Spleen (tissue), 11 donors: ENCODE measurements at regions not wholly inside any gene's neighbourhood (a gene's known extent, or its start where the extent isn't known, plus 50 kb on each side); places are given as distances from the start of the nearest gene placed in this dataset.
"Not testable (repeated sequence)": the region's sequence is repeated elsewhere in the genome, so short reads cannot be mapped to it uniquely, and the experiment has no call there.

Experiments used
- DNase-seq: peaks from one replicate; pipeline ENCODE4 v3.0.0-alpha.2; 2020
- H3K27ac ChIP-seq, 8 donors: fragments of 200-600 bp; sonication (generic) in 7 of 8; 1 replicate in 4 of 8; 2 replicates in 4 of 8; pipeline versions ENCODE4 v1.5.0 to v1.8.0; 2016 to 2021; ENCODE audit warnings: inconsistent platforms in 4 of 8, mild to moderate bottlenecking in 4 of 8, moderate library complexity in 1 of 8
- H3K27me3 ChIP-seq, 7 donors: fragments of 200-600 bp; sonication (generic) in 6 of 7; replicated peaks in 1 of 7; 1 replicate in 4 of 7; 2 replicates in 3 of 7; pipeline versions ENCODE4 v1.5.0 to v1.8.0; 2016 to 2021; ENCODE audit warnings: inconsistent platforms in 3 of 7, mild to moderate bottlenecking in 1 of 7
- H3K36me3 ChIP-seq, 6 donors: fragments of 200-600 bp; sonication (generic) in 5 of 6; 1 replicate in 4 of 6; 2 replicates in 2 of 6; pipeline versions ENCODE4 v1.5.0 to v1.8.0; 2016 to 2021; ENCODE audit warnings: inconsistent platforms in 2 of 6
- H3K4me1 ChIP-seq, 6 donors: fragments of 200-600 bp; sonication (generic) in 5 of 6; 1 replicate in 3 of 6; 2 replicates in 3 of 6; pipeline versions ENCODE4 v1.5.0 to v1.8.0; 2016 to 2021; ENCODE audit warnings: inconsistent platforms in 3 of 6
- H3K4me3 ChIP-seq, 8 donors: fragments of 200-600 bp; sonication (generic) in 7 of 8; 1 replicate in 4 of 8; 2 replicates in 4 of 8; pipeline versions ENCODE4 v1.5.0 to v1.8.0; 2016 to 2021; ENCODE audit warnings: inconsistent platforms in 4 of 8, mild to moderate bottlenecking in 4 of 8, moderate library complexity in 2 of 8
- H3K9me3 ChIP-seq, 8 donors: fragments of 200-600 bp; sonication (generic) in 7 of 8; 1 replicate in 4 of 8; 2 replicates in 4 of 8; pipeline versions ENCODE4 v1.5.0 to v1.8.0; 2016 to 2021; ENCODE audit warnings: inconsistent platforms in 4 of 8
- WGBS, 5 donors: extraction: QIAGEN DNeasy Blood & Tissue Kit in 3 of 5; methylation state at CpG; one replicate each; pipeline versions ENCODE4 v1.1.5 to v1.1.7; 2013 to 2018; 5-methylcytosine and 5-hydroxymethylcytosine counted together
- intact Hi-C: fragments of 100-400 bp; cut with DNase I; formaldehyde crosslinking; loops from one replicate; pipeline ENCODE4 v1.15.0; 2023; ENCODE audit warnings: low total_unique reads
- donor health status: healthy with polysubstance abuse.
- donor health status: DM: no; HTN: no; CAD: no; lungs with moderate emphysema.
- donor health status: DM: no; HTN: no; CAD: no.
- donor health status: Bipolar disorder and iron deficiency.
- donor health status: healthy.
- donor health status: DM: no; HTN: no; CAD: no.
- donor health status: DM: yes; HTN: yes; CAD: no.

DNA sequence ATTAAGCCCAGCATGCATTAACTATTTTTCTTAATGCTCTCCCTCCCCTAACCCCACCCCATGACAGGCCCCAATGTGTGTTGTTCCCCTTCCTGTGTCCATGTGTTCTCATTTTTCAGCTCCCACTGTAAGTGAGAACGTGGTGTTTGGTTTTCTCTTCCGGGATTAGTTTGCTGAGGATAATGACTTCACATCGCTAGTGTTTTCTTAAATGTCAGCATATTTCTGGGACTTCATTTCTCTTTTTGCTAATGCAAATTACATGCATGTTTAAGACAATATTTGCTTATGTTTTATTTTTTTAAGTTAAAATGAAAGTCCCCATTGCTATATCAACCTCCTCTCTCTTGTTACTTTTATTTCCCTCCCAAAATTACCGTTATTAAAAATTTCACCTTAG lies 733.3 kb upstream of the DEFB115 start:
- H3K4me3 ChIP-seq, H3K4me1 ChIP-seq, H3K27me3 ChIP-seq, H3K36me3 ChIP-seq, intact Hi-C loops, DNase-seq, H3K27ac ChIP-seq: not testable (repeated sequence)
- WGBS, 5 donors, result 81 to 92% (median 86%) methylated on average over 4 of the region's 4 CpGs
- H3K9me3 ChIP-seq, result peaks cover 0 to 12% (median 0%) of the 10 kb centered on the region in 8 donors

DNA sequence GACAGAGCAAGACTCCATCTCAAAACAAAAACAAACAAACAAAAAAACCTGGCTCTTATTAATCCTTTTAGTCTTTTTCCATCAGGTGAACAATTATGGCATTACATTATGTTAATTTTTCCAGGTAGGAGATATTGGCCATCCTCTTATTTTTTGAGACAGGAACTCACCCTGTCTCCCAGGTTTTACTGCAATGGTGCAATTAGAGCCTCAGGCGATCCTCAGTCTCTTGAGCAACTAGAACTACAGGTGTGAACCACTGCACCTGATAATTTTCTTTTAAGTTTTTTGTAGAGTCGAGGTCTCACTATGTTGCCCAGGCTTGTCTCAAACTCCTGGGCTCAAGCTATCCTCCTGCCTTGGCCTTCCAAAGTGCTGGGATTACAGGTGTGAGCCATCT lies 732.7 kb upstream of the DEFB115 start:
- intact Hi-C loops, H3K27ac ChIP-seq, H3K36me3 ChIP-seq, H3K9me3 ChIP-seq, H3K4me1 ChIP-seq, H3K4me3 ChIP-seq, H3K27me3 ChIP-seq, DNase-seq: not testable (repeated sequence)
- 52 to 77% (median 72%) methylated on average over 2 of the region's 2 CpGs for WGBS, 5 donors

DNA sequence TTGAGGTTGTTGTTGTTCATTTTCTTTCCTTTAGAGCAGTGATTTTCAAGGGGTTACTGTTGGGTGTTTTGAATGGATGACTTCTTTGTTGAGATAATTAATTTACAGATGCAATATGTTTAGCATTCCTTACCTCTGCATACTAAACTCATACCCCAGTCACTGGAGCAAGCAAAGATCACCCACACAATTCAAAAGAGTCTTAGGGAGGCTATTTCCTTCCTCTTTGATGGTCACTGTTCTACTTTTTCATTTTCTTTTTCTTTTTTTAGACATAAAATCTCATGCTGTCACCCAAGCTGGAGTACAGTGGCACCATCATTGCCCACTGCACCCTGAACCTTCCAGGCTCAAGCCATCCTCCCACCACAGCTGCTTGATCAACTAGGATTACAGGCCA lies 723.8 kb upstream of the DEFB115 start:
- H3K27me3 ChIP-seq, H3K4me3 ChIP-seq, H3K4me1 ChIP-seq, H3K27ac ChIP-seq, intact Hi-C loops, H3K36me3 ChIP-seq, DNase-seq: not testable (repeated sequence)
- peaks cover 0 to 19% (median 0%) of the 10 kb centered on the region in 8 donors for H3K9me3 ChIP-seq

DNA sequence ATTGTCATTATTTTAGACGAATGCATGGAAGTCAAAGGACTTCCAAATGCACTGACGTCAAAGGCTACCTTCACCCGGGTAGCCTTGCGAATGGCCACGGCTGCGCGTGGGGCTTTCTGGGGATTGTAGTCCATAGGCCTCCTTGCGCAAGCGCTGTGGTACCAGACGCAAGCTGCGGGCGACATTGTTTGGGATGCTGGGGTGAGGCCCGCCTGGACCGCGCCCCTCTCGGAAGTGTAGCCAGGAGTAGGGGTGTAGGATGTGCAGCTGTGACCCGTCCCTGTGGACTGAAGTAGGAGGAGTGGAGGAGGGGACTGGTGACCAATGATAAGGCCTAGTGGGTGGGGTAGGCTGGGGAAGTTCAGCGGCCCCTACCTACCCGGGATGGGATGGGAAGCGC lies 720.0 kb upstream of the DEFB115 start:
- intact Hi-C loops, H3K36me3 ChIP-seq, H3K27me3 ChIP-seq, H3K4me1 ChIP-seq, DNase-seq, H3K27ac ChIP-seq: not testable (repeated sequence)
- Histone ChIP-seq H3K9me3 (peaks cover 0 to 21% (median 0%) of the 10 kb centered on the region in 8 donors), H3K4me3 (peak overlapping the region in 2 of 8 donors; percentile 12 to 13)
- WGBS, 5 donors, result 22 to 51% (median 42%) methylated on average over 20 of the region's 20 CpGs

DNA sequence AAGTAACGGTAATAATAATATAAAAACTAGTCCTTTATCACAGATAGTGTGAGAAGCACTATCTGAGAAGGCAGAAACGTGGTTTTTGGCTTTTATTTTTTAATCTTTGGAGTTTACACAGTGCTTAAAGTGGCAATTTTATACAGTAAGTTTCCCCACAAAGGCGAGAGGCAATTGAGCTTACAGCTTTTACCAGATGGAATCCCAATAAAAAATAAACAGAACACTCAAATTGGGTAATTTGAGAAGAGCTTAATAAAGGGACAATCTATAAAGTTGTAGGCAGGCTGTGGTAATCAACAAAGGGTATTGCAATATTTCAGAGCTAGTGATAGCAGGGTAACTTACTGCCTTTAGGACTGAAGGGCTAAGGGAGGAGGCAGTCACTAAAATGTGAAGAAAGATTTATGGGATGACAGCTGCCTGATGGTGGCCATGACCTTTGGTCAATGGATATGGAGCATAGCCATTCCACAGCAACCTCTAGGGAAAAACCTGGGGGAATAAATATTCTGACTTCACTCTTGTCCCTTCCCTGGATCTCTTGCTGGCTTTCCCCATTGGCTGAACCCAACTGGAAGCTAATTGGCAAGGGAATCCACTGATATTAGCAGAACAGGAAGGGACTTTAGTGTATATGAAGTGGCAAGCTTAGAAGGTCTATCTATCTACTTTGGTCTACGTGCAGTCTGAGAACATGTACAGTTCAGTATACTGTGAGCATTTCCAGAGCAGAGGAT lies 717.0 kb upstream of the DEFB115 start:
- H3K27me3 ChIP-seq, H3K36me3 ChIP-seq, DNase-seq, intact Hi-C loops, H3K4me3 ChIP-seq, H3K27ac ChIP-seq, H3K4me1 ChIP-seq: not testable (repeated sequence)
- 49 to 74% (median 71%) methylated on average over 3 to 4 of the region's 4 CpGs for WGBS, 5 donors
- H3K9me3 ChIP-seq, result peaks cover 0 to 27% (median 0%) of the 10 kb centered on the region in 8 donors

DNA sequence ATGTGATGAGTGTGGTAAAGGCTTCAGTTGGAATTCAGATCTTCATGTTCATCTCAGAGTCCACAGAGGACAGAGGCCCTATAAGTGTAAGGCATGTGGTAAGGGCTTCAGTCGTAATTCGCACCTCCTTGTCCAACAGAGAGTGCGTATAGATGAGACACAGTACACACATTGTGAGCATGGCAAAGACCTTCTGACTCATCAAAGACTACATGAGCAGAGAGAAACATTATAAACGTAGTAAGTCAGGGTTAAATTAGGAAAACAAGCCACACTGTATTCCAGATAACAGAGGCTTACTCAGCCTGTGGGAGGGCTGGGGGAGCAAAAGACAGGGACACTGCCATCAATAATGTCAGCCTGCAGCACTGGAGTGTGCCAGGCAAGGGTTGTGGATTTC lies 706.2 kb upstream of the DEFB115 start:
- H3K4me1 ChIP-seq, H3K4me3 ChIP-seq, H3K36me3 ChIP-seq, DNase-seq, H3K27me3 ChIP-seq, H3K27ac ChIP-seq, intact Hi-C loops: not testable (repeated sequence)
- WGBS, 5 donors, result 54 to 78% (median 57%) methylated on average over 4 of the region's 4 CpGs
- H3K9me3 ChIP-seq, result peaks cover 0 to 37% (median 2%) of the 10 kb centered on the region in 8 donors

DNA sequence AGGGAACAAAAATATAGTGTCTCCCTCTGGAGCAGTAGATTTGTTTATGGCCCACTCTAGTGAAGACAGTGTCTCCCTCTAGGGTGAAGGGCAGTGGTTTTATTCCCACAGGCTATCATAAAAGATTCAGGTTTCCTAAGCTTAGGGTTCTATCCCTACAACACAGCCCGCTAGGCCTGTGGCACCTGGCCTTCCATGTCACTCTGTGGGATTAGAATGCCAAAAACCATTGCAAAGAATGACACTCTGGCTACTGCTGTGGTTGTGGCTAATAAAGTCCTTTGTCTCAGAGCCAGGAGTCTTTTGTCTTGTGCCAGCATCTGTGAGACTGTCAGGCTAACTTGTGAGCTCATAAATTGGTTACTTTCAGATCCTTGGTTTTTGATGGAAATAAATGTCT lies 700.7 kb upstream of the DEFB115 start:
- not testable (repeated sequence) for H3K27me3 ChIP-seq, H3K4me3 ChIP-seq

DNA sequence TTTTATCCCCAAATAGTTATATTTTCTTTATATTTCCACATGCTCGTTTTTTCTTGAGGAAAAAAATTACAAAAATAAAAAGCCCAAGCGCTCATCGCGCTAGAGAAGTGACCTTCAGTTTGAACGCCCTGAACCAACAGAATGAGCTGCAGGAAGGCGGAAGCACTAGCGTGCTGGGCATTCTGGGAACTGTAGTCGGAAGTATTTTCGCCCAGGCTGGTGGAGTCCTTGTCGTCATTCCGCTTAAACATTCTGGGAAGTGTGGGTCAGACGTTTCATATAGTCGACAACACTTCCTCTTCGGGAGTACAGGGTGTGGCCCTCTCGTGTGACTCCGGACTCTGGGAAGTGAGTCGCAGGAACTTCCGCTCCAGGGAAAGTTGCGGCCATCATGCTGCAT lies 692.4 kb upstream of the DEFB115 start:
- H3K4me3 ChIP-seq, H3K27ac ChIP-seq, H3K4me1 ChIP-seq, DNase-seq, intact Hi-C loops, H3K36me3 ChIP-seq, H3K27me3 ChIP-seq: not testable (repeated sequence)
- 68 to 83% (median 74%) methylated on average over 16 to 19 of the region's 19 CpGs for WGBS, 5 donors
- peaks cover 0 to 54% (median 9%) of the 10 kb centered on the region in 8 donors for H3K9me3 ChIP-seq

More for the DNA sequence above, 700.7 kb upstream of the DEFB115 start:
- H3K4me1 ChIP-seq, H3K27ac ChIP-seq, intact Hi-C loops, H3K36me3 ChIP-seq, DNase-seq: not testable (repeated sequence)
- H3K9me3 ChIP-seq, result peaks cover 0 to 15% (median 0%) of the 10 kb centered on the region in 8 donors
- 50 to 81% (median 59%) methylated on average over 1 of the region's 1 CpG for WGBS, 5 donors

DNA sequence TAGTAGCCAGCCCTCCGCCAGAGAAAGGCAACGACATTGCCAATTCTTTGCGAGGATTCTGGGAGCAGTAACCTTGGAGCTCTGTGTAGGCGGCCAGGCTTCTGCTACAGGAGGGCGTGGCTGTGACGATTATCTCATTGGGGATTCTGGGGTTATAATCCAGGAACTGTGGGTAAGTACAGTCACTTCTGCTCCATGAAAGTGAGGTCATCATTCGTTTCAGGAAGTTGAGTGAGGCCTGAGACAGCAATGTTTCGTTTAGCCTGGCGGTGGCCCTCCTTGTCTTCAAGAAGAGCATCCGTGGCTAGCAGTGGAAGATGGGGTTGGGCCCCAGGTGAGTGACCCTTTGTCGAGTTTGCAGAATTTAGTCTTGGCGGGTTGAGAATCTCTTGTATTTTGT lies 687.6 kb upstream of the DEFB115 start:
- DNase-seq, H3K27ac ChIP-seq, H3K27me3 ChIP-seq, H3K4me1 ChIP-seq, intact Hi-C loops, H3K4me3 ChIP-seq, H3K36me3 ChIP-seq: not testable (repeated sequence)
- WGBS, 5 donors, result 78 to 89% (median 87%) methylated on average over 9 to 12 of the region's 12 CpGs
- peaks cover 0 to 41% (median 6%) of the 10 kb centered on the region in 8 donors for H3K9me3 ChIP-seq

DNA sequence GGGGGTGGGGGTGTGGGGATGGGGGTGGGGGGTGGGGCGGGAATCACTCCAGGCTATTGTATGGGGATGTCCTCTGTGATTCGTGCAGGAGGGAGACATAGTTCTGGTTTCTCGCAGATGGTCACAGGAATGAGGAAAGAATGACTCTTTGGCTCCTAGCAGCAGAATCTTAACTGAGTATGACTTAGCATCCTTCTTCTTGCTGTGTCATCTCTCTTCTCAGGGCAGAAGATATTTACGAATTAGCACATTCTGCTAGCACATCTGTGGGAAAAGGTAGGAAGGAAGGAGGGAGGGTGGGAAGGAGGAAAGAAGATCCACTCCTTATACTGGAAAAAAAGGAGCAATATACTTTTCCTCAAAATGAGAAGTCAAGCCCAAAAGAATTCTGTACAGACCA lies 686.8 kb upstream of the DEFB115 start:
- peaks cover 0 to 34% (median 0%) of the 10 kb centered on the region in 8 donors for H3K9me3 ChIP-seq
- H3K4me1 ChIP-seq, H3K36me3 ChIP-seq, H3K27me3 ChIP-seq, intact Hi-C loops, H3K27ac ChIP-seq, DNase-seq, H3K4me3 ChIP-seq: not testable (repeated sequence)
- 64 to 87% (median 76%) methylated on average over 4 of the region's 4 CpGs for WGBS, 5 donors

DNA sequence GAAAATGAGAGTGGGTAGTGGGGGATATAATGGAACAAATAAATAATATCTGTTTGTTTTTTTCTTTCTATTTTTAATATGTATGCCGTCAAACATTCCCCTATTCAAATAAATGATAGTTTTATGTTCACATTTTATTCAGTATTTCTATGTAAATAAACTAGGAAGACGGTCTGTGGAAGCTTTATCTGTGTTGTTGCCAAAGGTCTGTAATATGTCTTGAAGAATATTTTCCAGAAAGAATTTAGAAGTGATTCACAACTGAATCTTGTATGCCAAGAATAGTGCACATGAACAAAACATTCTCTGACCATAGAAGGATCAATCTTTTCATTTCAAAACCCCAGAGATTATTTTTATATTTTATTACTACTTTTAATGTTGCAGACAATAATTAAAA lies 683.1 kb upstream of the DEFB115 start:
- WGBS, 5 donors, result 68 to 91% (median 80%) methylated on average over 2 of the region's 2 CpGs
- intact Hi-C loops, H3K27me3 ChIP-seq, DNase-seq, H3K36me3 ChIP-seq, H3K27ac ChIP-seq, H3K4me3 ChIP-seq, H3K4me1 ChIP-seq: not testable (repeated sequence)
- H3K9me3 ChIP-seq, result peaks cover 0 to 18% (median 0%) of the 10 kb centered on the region in 8 donors
